Adrenal gland (tissue), 9 donors: ENCODE measurements at regions not wholly inside any gene's neighbourhood (a gene's known extent, or its start where the extent isn't known, plus 50 kb on each side); places are given as distances from the start of the nearest gene placed in this dataset.
A peak's percentile ranks its signal among the peaks of the same experiment; 100 is the strongest.

ENCODE experiments used
- DNase-seq, 7 donors: peaks; one replicate each; pipeline ENCODE4 v3.0.0-alpha.2; 2019 to 2020
- H3K27ac ChIP-seq, 5 donors: fragments of 200-600 bp; sonication (generic) in 4 of 5; 1 replicate in 3 of 5; 2 replicates in 2 of 5; pipeline versions ENCODE4 v1.5.1 to v1.8.0; 2016 to 2020; ENCODE audit warnings: mild to moderate bottlenecking in 1 of 5
- H3K27me3 ChIP-seq: fragments of 200-600 bp; 2 replicates; pipeline ENCODE4 v1.8.0; 2021
- H3K36me3 ChIP-seq, 2 donors: fragments of 200-600 bp; replicated peaks in 1 of 2; 1 replicate in 1 of 2; 2 replicates in 1 of 2; pipeline versions ENCODE4 v1.5.1 to v1.8.0; 2018 to 2022
- H3K4me1 ChIP-seq, 2 donors: fragments of 200-600 bp; replicated peaks in 1 of 2; 1 replicate in 1 of 2; 2 replicates in 1 of 2; pipeline versions ENCODE4 v1.5.1 to v1.8.0; 2018 to 2021
- H3K4me3 ChIP-seq, 4 donors: fragments of 200-600 bp; sonication (generic) in 3 of 4; one replicate each; pipeline ENCODE4 v1.5.1; 2016 to 2018
- H3K9me3 ChIP-seq, 3 donors: fragments of 200-600 bp; sonication (generic) in 1 of 3; replicated peaks in 1 of 3; 1 replicate in 2 of 3; 2 replicates in 1 of 3; pipeline versions ENCODE4 v1.5.1 to v1.8.0; 2016 to 2021
- POLR2A ChIP-seq, 2 donors: fragments of 450-650 bp; IDR thresholded peaks; one replicate each; pipeline ENCODE4 v1.6.1; 2017; ENCODE audit warnings: antibody characterized with exemption in 2 of 2, mild to moderate bottlenecking in 2 of 2, moderate library complexity in 1 of 2
- WGBS, 4 donors: extraction: QIAGEN DNeasy Blood & Tissue Kit in 2 of 4; methylation state at CpG; one replicate each; pipeline versions ENCODE4 v1.1.5 to v1.1.7; 2013 to 2017; 5-methylcytosine and 5-hydroxymethylcytosine counted together
- intact Hi-C, 2 donors: fragments of 100-400 bp; cut with DNase I; formaldehyde crosslinking; loops; one replicate each; pipeline versions ENCODE4 v1.14.1 to v1.15.0; 2022 to 2023
- TF ChIP-seq, protein P1 (sequence below), 6 experiments: fragments of 450-650 bp in 4 of 6; fragments of 200-600 bp in 2 of 6; sonication (generic) in 1 of 6; IDR thresholded peaks; 1 replicate in 5 of 6; 2 replicates in 1 of 6; pipeline versions ENCODE4 v1.5.1 to v1.8.0; 2016 to 2021; ENCODE audit warnings: antibody characterized with exemption in 6 of 6, mild to moderate bottlenecking in 2 of 6, moderate library complexity in 1 of 6
- donor health status: healthy with polysubstance abuse.
- donor health status: Bipolar disorder and iron deficiency.
- donor health status: DM: yes; HTN: yes; CAD: no.
- donor health status: DM: no; HTN: no; CAD: no.
- donor health status: DM: no; HTN: no; CAD: no.

DNA sequence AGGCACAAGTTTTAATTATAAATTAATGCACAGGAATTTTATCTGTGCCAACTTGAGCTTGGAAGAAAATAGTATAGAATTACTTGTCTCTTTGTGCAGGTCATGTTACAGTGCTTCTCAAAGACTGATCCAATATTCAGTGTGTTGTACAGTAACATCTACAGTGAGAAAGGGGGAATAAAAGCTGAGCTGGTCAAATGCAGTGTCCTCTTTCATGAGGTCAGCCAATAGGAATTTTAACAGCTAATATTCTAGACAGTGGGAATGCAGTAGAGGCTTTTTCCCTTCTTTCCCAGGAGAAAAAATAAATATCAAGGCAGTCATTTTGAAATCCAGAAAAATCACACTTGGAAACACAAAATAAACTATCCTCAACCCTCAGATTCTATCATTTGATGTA is 95.7 kb upstream of the ITGA1 start:
- Histone ChIP-seq H3K4me3 (no peak overlapping the region), H3K4me1 (peaks cover 0 to 40% of the 10 kb centered on the region in 2 donors), H3K27me3 (no peaks in the 10 kb centered on the region), H3K27ac (no peak overlapping the region), H3K9me3 (no peaks in the 10 kb centered on the region), H3K36me3 (no peaks in the 10 kb centered on the region)
- DNase-seq: no peak
- TF ChIP-seq, protein P1, sequence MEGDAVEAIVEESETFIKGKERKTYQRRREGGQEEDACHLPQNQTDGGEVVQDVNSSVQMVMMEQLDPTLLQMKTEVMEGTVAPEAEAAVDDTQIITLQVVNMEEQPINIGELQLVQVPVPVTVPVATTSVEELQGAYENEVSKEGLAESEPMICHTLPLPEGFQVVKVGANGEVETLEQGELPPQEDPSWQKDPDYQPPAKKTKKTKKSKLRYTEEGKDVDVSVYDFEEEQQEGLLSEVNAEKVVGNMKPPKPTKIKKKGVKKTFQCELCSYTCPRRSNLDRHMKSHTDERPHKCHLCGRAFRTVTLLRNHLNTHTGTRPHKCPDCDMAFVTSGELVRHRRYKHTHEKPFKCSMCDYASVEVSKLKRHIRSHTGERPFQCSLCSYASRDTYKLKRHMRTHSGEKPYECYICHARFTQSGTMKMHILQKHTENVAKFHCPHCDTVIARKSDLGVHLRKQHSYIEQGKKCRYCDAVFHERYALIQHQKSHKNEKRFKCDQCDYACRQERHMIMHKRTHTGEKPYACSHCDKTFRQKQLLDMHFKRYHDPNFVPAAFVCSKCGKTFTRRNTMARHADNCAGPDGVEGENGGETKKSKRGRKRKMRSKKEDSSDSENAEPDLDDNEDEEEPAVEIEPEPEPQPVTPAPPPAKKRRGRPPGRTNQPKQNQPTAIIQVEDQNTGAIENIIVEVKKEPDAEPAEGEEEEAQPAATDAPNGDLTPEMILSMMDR (IDR thresholded peaks at IDR 0.05): no peak
- TF ChIP-seq POLR2A (IDR thresholded peaks at IDR 0.05): no peak
- intact Hi-C loops: loop anchor here (10.0 kb wide), 1 partner anchor 93 kb away; the partner anchor contains the start of genes ITGA1 (in 2 of the 2) and PELO (in 2 of the 2)

DNA sequence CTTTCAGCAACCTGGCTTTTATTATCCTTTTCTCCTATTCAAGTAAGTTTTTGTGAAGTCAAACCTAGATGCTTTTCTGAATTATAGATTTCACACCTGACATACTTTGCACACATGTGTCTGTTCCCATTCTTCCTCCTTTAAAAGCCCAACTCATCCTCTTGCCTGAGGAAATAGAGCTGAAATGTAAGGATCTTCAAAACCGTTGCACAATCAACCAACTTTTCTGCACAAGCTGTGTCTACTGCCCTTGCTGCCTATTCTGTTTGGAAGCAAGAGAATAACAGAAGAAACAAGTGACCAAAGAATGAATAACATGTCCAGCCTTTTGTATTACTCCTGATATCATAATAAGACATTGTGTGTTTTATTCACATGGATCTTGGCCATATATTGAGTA is 95.1 kb upstream of the ITGA1 start:
- Histone ChIP-seq H3K27ac (no peak overlapping the region), H3K4me1 (peaks cover 0 to 40% of the 10 kb centered on the region in 2 donors), H3K9me3 (no peaks in the 10 kb centered on the region), H3K4me3 (no peak overlapping the region), H3K27me3 (no peaks in the 10 kb centered on the region), H3K36me3 (no peaks in the 10 kb centered on the region)
- TF ChIP-seq, protein P1 (IDR thresholded peaks at IDR 0.05): no peak
- no peak for TF ChIP-seq POLR2A (IDR thresholded peaks at IDR 0.05)
- WGBS, 4 donors: 53 to 58% (median 55%) methylated on average over 1 of the region's 1 CpG
- no peak for DNase-seq
- intact Hi-C loops: loop anchor here (10.0 kb wide), 1 partner anchor 92 kb away; the partner anchor contains the start of genes ITGA1 (in 2 of the 2) and PELO (in 2 of the 2)

DNA sequence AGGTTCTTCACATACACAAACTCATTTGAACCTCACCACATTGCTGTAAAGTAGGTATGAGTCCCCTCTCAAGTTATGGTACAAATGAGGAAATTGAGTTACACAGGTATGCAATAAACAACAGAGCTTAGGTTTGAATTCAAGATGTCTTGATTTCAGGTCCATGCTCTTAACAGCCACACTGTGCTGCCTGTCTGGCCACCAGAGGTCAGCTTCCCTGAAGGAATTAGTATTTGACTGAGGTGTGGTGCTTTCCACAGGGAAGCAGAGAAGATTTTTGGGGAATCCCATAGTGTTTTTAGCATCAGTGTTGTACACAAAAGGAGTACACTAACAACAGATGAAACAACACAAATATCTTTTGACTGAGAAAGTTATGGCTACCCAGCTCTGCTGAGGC is 94.4 kb upstream of the ITGA1 start:
- Histone ChIP-seq H3K4me3 (no peak overlapping the region), H3K36me3 (no peaks in the 10 kb centered on the region), H3K27ac (no peak overlapping the region), H3K4me1 (peaks cover 0 to 40% of the 10 kb centered on the region in 2 donors), H3K27me3 (no peaks in the 10 kb centered on the region), H3K9me3 (no peaks in the 10 kb centered on the region)
- intact Hi-C loops: loop anchor here (10.0 kb wide), 1 partner anchor 92 kb away; the partner anchor contains the start of genes ITGA1 (in 2 of the 2) and PELO (in 2 of the 2)
- peak; percentile 46 to 82 (median 66) for DNase-seq
- TF ChIP-seq, protein P1 (IDR thresholded peaks at IDR 0.05): peak; percentile 54 to 76 (median 68)
- no peak for TF ChIP-seq POLR2A (IDR thresholded peaks at IDR 0.05)

DNA sequence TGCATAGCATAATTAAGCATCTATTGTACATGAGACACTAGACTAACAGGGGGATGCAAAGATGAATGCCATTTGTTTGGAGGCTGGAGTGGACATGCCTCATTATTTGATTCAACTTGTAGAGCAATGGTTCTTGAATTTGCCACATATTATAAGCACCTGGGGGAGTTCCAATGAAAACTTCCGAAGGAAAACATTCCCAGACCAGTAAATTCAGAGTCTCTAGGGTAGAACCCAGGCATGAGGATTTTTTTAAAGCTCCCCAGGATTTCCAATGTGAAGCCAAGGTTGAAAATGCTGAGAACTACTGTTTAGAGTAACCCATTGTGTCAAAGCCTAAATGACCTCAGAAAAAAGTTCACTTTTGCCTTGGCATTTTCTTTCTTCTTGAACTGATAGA is 93.9 kb upstream of the ITGA1 start:
- Histone ChIP-seq H3K4me1 (peaks cover 0 to 40% of the 10 kb centered on the region in 2 donors), H3K36me3 (no peaks in the 10 kb centered on the region), H3K4me3 (no peak overlapping the region), H3K27ac (no peak overlapping the region), H3K27me3 (no peaks in the 10 kb centered on the region), H3K9me3 (no peaks in the 10 kb centered on the region)
- TF ChIP-seq, protein P1 (IDR thresholded peaks at IDR 0.05): no peak
- TF ChIP-seq POLR2A (IDR thresholded peaks at IDR 0.05): no peak
- intact Hi-C loops: loop anchor here (10.0 kb wide), 1 partner anchor 91 kb away; the partner anchor contains the start of genes ITGA1 (in 2 of the 2) and PELO (in 2 of the 2)
- 44 to 89% (median 79%) methylated on average over 1 of the region's 1 CpG for WGBS, 4 donors
- DNase-seq: no peak
